H1 (cell line): ENCODE measurements at regions not wholly inside any gene's neighbourhood (a gene's known extent, or its start where the extent isn't known, plus 50 kb on each side); places are given as distances from the start of the nearest gene placed in this dataset.

Source experiments
- GABPA ChIP-seq: IDR thresholded peaks from 2 replicates; pipeline ENCODE4 v1.6.1; 2011; ENCODE audit warnings: mild to moderate bottlenecking, low read length, moderate library complexity, borderline replicate concordance; ENCODE audit not compliant: insufficient read depth
- POLR2AphosphoS5 ChIP-seq: IDR thresholded peaks from 2 replicates; pipeline ENCODE4 v1.6.1; 2011; ENCODE audit warnings: low read depth, low read length
- TEAD4 ChIP-seq: IDR thresholded peaks from 2 replicates; pipeline ENCODE4 v1.6.1; 2012; ENCODE audit warnings: low read depth, low read length, inconsistent platforms, mixed read lengths
- YY1 ChIP-seq: IDR thresholded peaks from 2 replicates; pipeline ENCODE4 v1.6.1; 2011; ENCODE audit warnings: low read depth, mild to moderate bottlenecking, low read length

- no peak for TF ChIP-seq TEAD4
- no peak for TF ChIP-seq POLR2AphosphoS5
- no peak for TF ChIP-seq GABPA
- TF ChIP-seq YY1: no peak
Measured at GRCh38 chr6:41454189-41454789, 91.9 kb upstream of the FOXP4 start.
